ENCODE measurements at regions not wholly inside any gene's neighbourhood (a gene's known extent, or its start where the extent isn't known, plus 50 kb on each side); places are given as distances from the start of the nearest gene placed in this dataset.

GRCh38 chrX:1767026-1767425, 152.2 kb downstream of the ASMT start:
- Histone ChIP-seq H3K27me3 (ENCODE audit: control insufficient read depth in 2 of 2, insufficient read depth in 2 of 2, low read length in 2 of 2) (no peaks in the 10 kb centered on the region), H3K9me3 (replicated peaks in 1 of 2; ENCODE audit: control insufficient read depth in 1 of 2, insufficient read depth in 1 of 2, low read length in 2 of 2) (peaks cover 66 to 79% of the 10 kb centered on the region in 2 donors), H3K36me3 (replicated peaks in 1 of 2; ENCODE audit: control insufficient read depth in 1 of 2, insufficient read depth in 2 of 2, low read length in 2 of 2) (no peaks in the 10 kb centered on the region), H3K79me2 (ENCODE audit: insufficient read depth, low read length) (no peaks in the 10 kb centered on the region), H4K20me1 (ENCODE audit: insufficient read depth, low read length) (no peaks in the 10 kb centered on the region), H3K27ac (ENCODE audit: low read depth in 1 of 2, low read length in 2 of 2) (no peak overlapping the region), H3K4me2 (replicated peaks; ENCODE audit: extremely low read depth, low read length, poor library complexity, severe bottlenecking) (no peak overlapping the region), H3K4me3 (replicated peaks in 1 of 3; ENCODE audit: low read depth in 2 of 3, low read length in 3 of 3) (peak overlapping the region in 1 of 3 experiments; percentile 11), H3K9ac (ENCODE audit: insufficient read depth, low read length, poor library complexity, severe bottlenecking) (no peak overlapping the region), H2AFZ (ENCODE audit: insufficient read depth, low read depth, low read length, poor library complexity, severe bottlenecking) (no peak overlapping the region), H3K4me1 (ENCODE audit: control insufficient read depth in 1 of 2, insufficient read depth in 2 of 2, low read length in 2 of 2) (no peaks in the 10 kb centered on the region)
- H3K4me3 Mint-ChIP-seq, result no peak overlapping the region
- peaks cover 0 to 3% of the 10 kb centered on the region in 2 donors for H3K36me3 Mint-ChIP-seq
- no peak for DNase-seq
- TF ChIP-seq, protein P1, sequence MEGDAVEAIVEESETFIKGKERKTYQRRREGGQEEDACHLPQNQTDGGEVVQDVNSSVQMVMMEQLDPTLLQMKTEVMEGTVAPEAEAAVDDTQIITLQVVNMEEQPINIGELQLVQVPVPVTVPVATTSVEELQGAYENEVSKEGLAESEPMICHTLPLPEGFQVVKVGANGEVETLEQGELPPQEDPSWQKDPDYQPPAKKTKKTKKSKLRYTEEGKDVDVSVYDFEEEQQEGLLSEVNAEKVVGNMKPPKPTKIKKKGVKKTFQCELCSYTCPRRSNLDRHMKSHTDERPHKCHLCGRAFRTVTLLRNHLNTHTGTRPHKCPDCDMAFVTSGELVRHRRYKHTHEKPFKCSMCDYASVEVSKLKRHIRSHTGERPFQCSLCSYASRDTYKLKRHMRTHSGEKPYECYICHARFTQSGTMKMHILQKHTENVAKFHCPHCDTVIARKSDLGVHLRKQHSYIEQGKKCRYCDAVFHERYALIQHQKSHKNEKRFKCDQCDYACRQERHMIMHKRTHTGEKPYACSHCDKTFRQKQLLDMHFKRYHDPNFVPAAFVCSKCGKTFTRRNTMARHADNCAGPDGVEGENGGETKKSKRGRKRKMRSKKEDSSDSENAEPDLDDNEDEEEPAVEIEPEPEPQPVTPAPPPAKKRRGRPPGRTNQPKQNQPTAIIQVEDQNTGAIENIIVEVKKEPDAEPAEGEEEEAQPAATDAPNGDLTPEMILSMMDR (IDR thresholded peaks at IDR 0.05), result no peak
- H3K27me3 Mint-ChIP-seq (ENCODE audit: low read depth in 3 of 3), result peaks cover 0 to 4% (median 3%) of the 10 kb centered on the region in 3 donors
- H3K9me3 Mint-ChIP-seq, result peaks cover 29 to 71% (median 65%) of the 10 kb centered on the region in 7 donors
- WGBS (ENCODE audit: insufficient coverage), result 95% methylated on average over 2 of the region's 10 CpGs
- no peaks in the 10 kb centered on the region for H3K4me1 Mint-ChIP-seq
- H3K27ac Mint-ChIP-seq, result no peak overlapping the region
- intact Hi-C loops (cut with micrococcal nuclease), result no loop called here

GRCh38 chrX:1778817-1779216, 164.0 kb downstream of the ASMT start:
- peaks cover 3 to 11% (median 6%) of the 10 kb centered on the region in 3 donors for H3K27me3 Mint-ChIP-seq (ENCODE audit: low read depth in 3 of 3)
- Histone ChIP-seq H4K20me1 (ENCODE audit: insufficient read depth, low read length) (no peaks in the 10 kb centered on the region), H3K4me1 (ENCODE audit: control insufficient read depth in 1 of 2, insufficient read depth in 2 of 2, low read length in 2 of 2) (no peaks in the 10 kb centered on the region), H3K36me3 (replicated peaks in 1 of 2; ENCODE audit: control insufficient read depth in 1 of 2, insufficient read depth in 2 of 2, low read length in 2 of 2) (no peaks in the 10 kb centered on the region), H3K9ac (ENCODE audit: insufficient read depth, low read length, poor library complexity, severe bottlenecking) (no peak overlapping the region), H3K4me2 (replicated peaks; ENCODE audit: extremely low read depth, low read length, poor library complexity, severe bottlenecking) (no peak overlapping the region), H3K79me2 (ENCODE audit: insufficient read depth, low read length) (no peaks in the 10 kb centered on the region), H3K27me3 (ENCODE audit: control insufficient read depth in 2 of 2, insufficient read depth in 2 of 2, low read length in 2 of 2) (no peaks in the 10 kb centered on the region), H3K9me3 (replicated peaks in 1 of 2; ENCODE audit: control insufficient read depth in 1 of 2, insufficient read depth in 1 of 2, low read length in 2 of 2) (peaks cover 0 to 7% of the 10 kb centered on the region in 2 donors), H2AFZ (ENCODE audit: insufficient read depth, low read depth, low read length, poor library complexity, severe bottlenecking) (no peak overlapping the region), H3K4me3 (replicated peaks in 1 of 3; ENCODE audit: low read depth in 2 of 3, low read length in 3 of 3) (no peak overlapping the region), H3K27ac (ENCODE audit: low read depth in 1 of 2, low read length in 2 of 2) (no peak overlapping the region)
- no peaks in the 10 kb centered on the region for H3K4me1 Mint-ChIP-seq
- H3K27ac Mint-ChIP-seq, result no peak overlapping the region
- no peaks in the 10 kb centered on the region for H3K36me3 Mint-ChIP-seq
- 96% methylated on average over 3 of the region's 4 CpGs for WGBS (ENCODE audit: insufficient coverage)
- TF ChIP-seq, protein P1 (IDR thresholded peaks at IDR 0.05), result no peak
- H3K9me3 Mint-ChIP-seq, result peaks cover 0 to 12% (median 4%) of the 10 kb centered on the region in 7 donors
- H3K4me3 Mint-ChIP-seq, result no peak overlapping the region
- intact Hi-C loops (cut with micrococcal nuclease), result no loop called here
- no peak for DNase-seq

All from CD14-positive monocyte (primary cell).